Vagina (tissue), 2 donors: ENCODE measurements at regions not wholly inside any gene's neighbourhood (a gene's known extent, or its start where the extent isn't known, plus 50 kb on each side); places are given as distances from the start of the nearest gene placed in this dataset.

Source experiments
- DNase-seq, 2 donors: peaks; one replicate each; pipeline ENCODE4 v3.0.0-alpha.2; 2017; ENCODE audit errors: extremely low spot score in 2 of 2
- H3K27ac ChIP-seq: fragments of 200-600 bp; sonication (generic); one replicate; pipeline ENCODE4 v1.5.1; 2019
- H3K27me3 ChIP-seq: fragments of 200-600 bp; sonication (generic); one replicate; pipeline ENCODE4 v1.5.1; 2019
- H3K36me3 ChIP-seq, 2 donors: fragments of 200-600 bp; sonication (generic); one replicate each; pipeline ENCODE4 v1.5.1; 2017 to 2019
- H3K4me1 ChIP-seq: fragments of 200-600 bp; sonication (generic); one replicate; pipeline ENCODE4 v1.5.1; 2019
- H3K4me3 ChIP-seq, 2 donors: fragments of 200-600 bp; sonication (generic); 1 replicate in 1 of 2; 2 replicates in 1 of 2; pipeline ENCODE4 v1.5.1; 2016 to 2019
- H3K9me3 ChIP-seq: fragments of 200-600 bp; sonication (generic); one replicate; pipeline ENCODE4 v1.5.1; 2019
- POLR2A ChIP-seq, 2 donors: fragments of 450-650 bp; IDR thresholded peaks; one replicate each; pipeline ENCODE4 v1.6.1; 2017; ENCODE audit warnings: antibody characterized with exemption in 2 of 2, mild to moderate bottlenecking in 2 of 2, moderate library complexity in 2 of 2
- POLR2AphosphoS5 ChIP-seq, 2 donors: sonication (generic); formaldehyde crosslinking; IDR thresholded peaks; one replicate each; pipeline ENCODE4 v1.9.0; 2017; ENCODE audit warnings: antibody characterized with exemption in 2 of 2, mild to moderate bottlenecking in 2 of 2, low read depth in 1 of 2; ENCODE audit not compliant: insufficient read depth in 1 of 2
- intact Hi-C: fragments of 100-400 bp; cut with DNase I; formaldehyde crosslinking; loops from one replicate; pipeline ENCODE4 v1.15.1; 2023
- TF ChIP-seq, protein P1 (sequence below), 3 experiments: fragments of 450-650 bp in 2 of 3; fragments of 200-600 bp in 1 of 3; sonication (generic) in 1 of 3; IDR thresholded peaks; one replicate each; pipeline ENCODE4 v1.5.1; 2017 to 2019; ENCODE audit warnings: antibody characterized with exemption in 3 of 3, mild to moderate bottlenecking in 2 of 3, moderate library complexity in 2 of 3

DNA sequence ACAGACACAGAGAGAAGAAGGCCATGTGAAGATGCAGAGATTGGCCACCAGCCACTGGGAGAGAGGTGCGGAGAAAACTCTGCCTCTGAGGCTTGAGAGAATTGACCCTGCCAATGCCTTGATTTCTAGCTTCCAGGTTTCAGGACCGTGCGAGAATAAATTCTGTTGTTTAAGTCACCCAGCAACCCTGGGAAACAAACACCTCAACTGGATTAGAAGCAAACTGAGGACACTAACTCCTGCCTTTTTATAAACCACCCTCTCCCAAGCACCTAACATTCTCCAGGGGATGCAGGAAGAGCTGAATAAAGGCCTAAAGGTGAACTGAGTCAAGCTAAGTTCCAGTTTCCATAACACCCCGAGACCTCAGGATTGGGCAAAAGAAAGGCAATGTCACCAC lies 136.1 kb downstream of the ANKRD60 start:
- intact Hi-C loops: no loop called here

DNA sequence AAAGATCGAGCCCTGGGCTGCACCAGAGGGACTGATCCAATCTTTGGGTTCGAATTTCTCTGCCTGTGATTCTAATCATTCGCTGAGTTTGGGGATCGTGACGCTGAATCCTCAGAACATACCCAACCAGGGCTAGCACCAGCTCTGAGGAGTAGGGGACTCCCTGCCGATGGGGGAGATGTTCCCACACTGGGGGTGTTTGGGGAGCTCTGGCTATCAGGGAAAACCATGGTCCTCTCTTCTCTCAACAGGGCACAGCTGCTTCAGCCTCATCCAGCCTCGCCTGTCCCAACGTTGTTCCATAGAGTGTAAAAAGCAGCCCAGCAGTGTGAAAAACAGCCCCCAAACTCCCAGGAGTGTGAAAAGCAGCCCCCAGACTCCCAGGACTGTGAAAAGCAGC lies 136.6 kb downstream of the ANKRD60 start:
- Histone ChIP-seq H3K27me3 (no peaks in the 10 kb centered on the region), H3K9me3 (no peaks in the 10 kb centered on the region), H3K4me3 (no peak overlapping the region), H3K36me3 (no peaks in the 10 kb centered on the region), H3K4me1 (no peaks in the 10 kb centered on the region), H3K27ac (no peak overlapping the region)
- intact Hi-C loops: no loop called here
- TF ChIP-seq POLR2A (IDR thresholded peaks at IDR 0.05) (no peak), POLR2AphosphoS5 (IDR thresholded peaks at IDR 0.05; ENCODE audit: insufficient read depth in 1 of 2, low read depth in 1 of 2) (no peak)
- TF ChIP-seq, protein P1, sequence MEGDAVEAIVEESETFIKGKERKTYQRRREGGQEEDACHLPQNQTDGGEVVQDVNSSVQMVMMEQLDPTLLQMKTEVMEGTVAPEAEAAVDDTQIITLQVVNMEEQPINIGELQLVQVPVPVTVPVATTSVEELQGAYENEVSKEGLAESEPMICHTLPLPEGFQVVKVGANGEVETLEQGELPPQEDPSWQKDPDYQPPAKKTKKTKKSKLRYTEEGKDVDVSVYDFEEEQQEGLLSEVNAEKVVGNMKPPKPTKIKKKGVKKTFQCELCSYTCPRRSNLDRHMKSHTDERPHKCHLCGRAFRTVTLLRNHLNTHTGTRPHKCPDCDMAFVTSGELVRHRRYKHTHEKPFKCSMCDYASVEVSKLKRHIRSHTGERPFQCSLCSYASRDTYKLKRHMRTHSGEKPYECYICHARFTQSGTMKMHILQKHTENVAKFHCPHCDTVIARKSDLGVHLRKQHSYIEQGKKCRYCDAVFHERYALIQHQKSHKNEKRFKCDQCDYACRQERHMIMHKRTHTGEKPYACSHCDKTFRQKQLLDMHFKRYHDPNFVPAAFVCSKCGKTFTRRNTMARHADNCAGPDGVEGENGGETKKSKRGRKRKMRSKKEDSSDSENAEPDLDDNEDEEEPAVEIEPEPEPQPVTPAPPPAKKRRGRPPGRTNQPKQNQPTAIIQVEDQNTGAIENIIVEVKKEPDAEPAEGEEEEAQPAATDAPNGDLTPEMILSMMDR (IDR thresholded peaks at IDR 0.05): no peak
- DNase-seq: no peak

More for the DNA sequence above, 136.1 kb downstream of the ANKRD60 start:
- DNase-seq: no peak
- H3K4me1 ChIP-seq: no peaks in the 10 kb centered on the region
- TF ChIP-seq POLR2A (IDR thresholded peaks at IDR 0.05) (no peak), POLR2AphosphoS5 (IDR thresholded peaks at IDR 0.05; ENCODE audit: insufficient read depth in 1 of 2, low read depth in 1 of 2) (no peak)
- TF ChIP-seq, protein P1 (IDR thresholded peaks at IDR 0.05): no peak
- H3K4me3 ChIP-seq: no peak overlapping the region
- no peaks in the 10 kb centered on the region for H3K36me3 ChIP-seq
- H3K9me3 ChIP-seq: no peaks in the 10 kb centered on the region
- no peak overlapping the region for H3K27ac ChIP-seq
- H3K27me3 ChIP-seq: no peaks in the 10 kb centered on the region

DNA sequence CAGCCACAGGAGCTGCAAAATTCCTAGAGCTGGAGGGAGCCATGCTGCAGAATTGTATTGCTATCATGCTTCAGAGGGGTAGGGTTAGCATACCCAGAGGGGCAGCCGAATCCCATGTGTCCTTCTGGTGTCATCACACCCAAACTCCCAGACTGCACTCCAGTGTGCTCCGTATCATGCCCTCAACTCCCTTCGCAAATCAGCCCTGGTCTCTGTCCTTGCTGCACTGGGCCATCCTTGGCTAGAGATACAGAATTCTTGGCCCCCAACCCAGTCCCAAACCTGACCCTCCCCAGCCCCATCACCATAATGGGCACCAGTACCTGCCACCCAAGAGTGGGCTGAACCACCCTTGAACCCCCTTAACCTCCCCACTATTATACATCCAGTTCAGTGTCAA lies 138.3 kb downstream of the ANKRD60 start:
- Histone ChIP-seq H3K27ac (no peak overlapping the region), H3K4me1 (no peaks in the 10 kb centered on the region), H3K36me3 (no peaks in the 10 kb centered on the region), H3K9me3 (no peaks in the 10 kb centered on the region), H3K4me3 (no peak overlapping the region), H3K27me3 (no peaks in the 10 kb centered on the region)
- DNase-seq: no peak
- TF ChIP-seq, protein P1 (IDR thresholded peaks at IDR 0.05): no peak
- TF ChIP-seq POLR2A (IDR thresholded peaks at IDR 0.05) (no peak), POLR2AphosphoS5 (IDR thresholded peaks at IDR 0.05; ENCODE audit: insufficient read depth in 1 of 2, low read depth in 1 of 2) (no peak)
- intact Hi-C loops: no loop called here

DNA sequence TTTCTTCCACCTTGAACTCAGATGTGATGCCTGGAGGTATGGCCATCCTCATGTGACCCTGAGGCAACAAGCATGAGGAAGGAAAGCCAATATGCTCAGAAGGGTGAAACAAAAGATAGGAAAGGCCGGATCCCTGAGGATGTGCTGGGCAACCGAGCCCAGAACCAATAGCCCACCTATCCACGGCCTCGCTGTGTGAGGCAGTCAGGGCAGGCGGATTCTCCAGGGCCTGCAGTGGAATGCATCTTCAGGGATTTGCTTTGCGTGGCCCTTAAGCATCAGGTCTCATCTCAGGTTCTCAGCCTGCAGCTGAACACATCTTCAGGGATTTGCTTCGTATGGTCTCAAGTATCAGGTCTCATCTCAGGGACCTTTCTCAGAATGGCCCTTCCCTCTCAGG lies 139.8 kb downstream of the ANKRD60 start:
- Histone ChIP-seq H3K4me1 (no peaks in the 10 kb centered on the region), H3K9me3 (no peaks in the 10 kb centered on the region), H3K36me3 (no peaks in the 10 kb centered on the region), H3K27ac (no peak overlapping the region), H3K27me3 (no peaks in the 10 kb centered on the region), H3K4me3 (no peak overlapping the region)
- intact Hi-C loops: loop anchor here (1.0 kb wide), 1 partner anchor 20 kb away; no protein-coding TSS in a partner anchor
- TF ChIP-seq, protein P1 (IDR thresholded peaks at IDR 0.05): no peak
- no peak for TF ChIP-seq POLR2AphosphoS5 (IDR thresholded peaks at IDR 0.05; ENCODE audit: insufficient read depth in 1 of 2, low read depth in 1 of 2)
- no peak for DNase-seq

DNA sequence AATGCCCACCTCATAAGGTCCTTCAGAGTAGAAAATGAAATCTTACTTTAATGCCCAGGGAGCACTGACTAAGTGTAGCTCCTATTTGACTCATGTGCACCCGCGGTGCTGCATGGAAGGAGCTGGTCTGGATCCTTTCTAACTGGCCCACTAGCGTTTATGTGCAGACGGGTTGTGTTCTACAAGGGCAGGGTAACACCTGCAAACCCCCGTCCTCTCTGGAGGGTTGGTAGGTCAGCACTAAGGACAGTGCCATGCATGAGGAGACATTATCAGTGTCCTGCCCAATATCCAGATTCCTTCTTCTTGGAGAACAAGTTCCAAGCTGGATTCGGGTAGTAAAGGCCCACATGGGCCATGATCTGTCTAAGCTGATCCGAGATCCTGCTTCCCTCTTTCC lies 140.3 kb downstream of the ANKRD60 start:
- intact Hi-C loops: loop anchor here (1.0 kb wide), 1 partner anchor 20 kb away; no protein-coding TSS in a partner anchor
- no peak overlapping the region for H3K4me3 ChIP-seq
- no peaks in the 10 kb centered on the region for H3K27me3 ChIP-seq
- TF ChIP-seq POLR2AphosphoS5 (IDR thresholded peaks at IDR 0.05; ENCODE audit: insufficient read depth in 1 of 2, low read depth in 1 of 2) (no peak), POLR2A (IDR thresholded peaks at IDR 0.05) (no peak)
- TF ChIP-seq, protein P1 (IDR thresholded peaks at IDR 0.05): no peak
- no peak for DNase-seq
- no peaks in the 10 kb centered on the region for H3K9me3 ChIP-seq
- no peaks in the 10 kb centered on the region for H3K36me3 ChIP-seq
- no peaks in the 10 kb centered on the region for H3K4me1 ChIP-seq
- H3K27ac ChIP-seq: no peak overlapping the region
